HepG2 (cell line): ENCODE measurements at regions not wholly inside any gene's neighbourhood (a gene's known extent, or its start where the extent isn't known, plus 50 kb on each side); places are given as distances from the start of the nearest gene placed in this dataset.

ENCODE experiments used
- ATAC-seq: fragments of 200-7000 bp; cut with Tn5 transposase; 3 replicates; pipeline ENCODE4 v1.9.1; 2020; ENCODE audit warnings: mild to moderate bottlenecking, moderate library complexity
- BruUV-seq: library from RNA; stranded (reverse); fragments of 400-500 nt; replicated peaks from 2 replicates; lab custom pipeline; 2021; lab: Mats Ljungman, UMichigan
- CTCF ChIA-PET: fragments of 300-600 bp; formaldehyde crosslinking; extraction: SDS; loops from one replicate; lab custom pipeline; 2021; ENCODE audit warnings: low total read pairs, inconsistent platforms, low intra/inter-chr PET ratio; lab: Yijun Ruan, JAX
- POLR2A ChIA-PET: fragments of 350-600 bp; sonication (Branson Sonifier 250); formaldehyde crosslinking; loops from one replicate; lab custom pipeline; 2020; ENCODE audit warnings: antibody characterized with exemption, inconsistent platforms; lab: Yijun Ruan, JAX
- DNase-seq: peaks from one replicate; pipeline ENCODE4 v3.0.0-alpha.2; 2015; ENCODE audit warnings: low spot score
- FAIRE-seq: peaks from 3 replicates; lab custom pipeline; 2011; peaks lifted over from hg19 to GRCh38; lab: Jason Lieb, UNC
- H2AFZ ChIP-seq: one replicate; pipeline ENCODE4 v1.6.1; 2011; ENCODE audit warnings: low read length, inconsistent platforms
- H3K27ac ChIP-seq: fragments of 300-600 bp; 3 replicates; pipeline ENCODE4 v1.8.0; 2011; ENCODE audit warnings: mixed run types, mild to moderate bottlenecking, mixed read lengths, low read length, inconsistent platforms; ENCODE audit not compliant: insufficient read depth; ENCODE audit errors: extremely low read length
- H3K27me3 ChIP-seq, 2 experiments: fragments of 200-600 bp in 1 of 2; 2 replicates in 1 of 2; 3 replicates in 1 of 2; pipeline versions ENCODE4 v1.6.0 to v1.8.0; 2011; ENCODE audit warnings: low read length in 2 of 2, mild to moderate bottlenecking in 2 of 2, moderate library complexity in 2 of 2, inconsistent platforms in 1 of 2; ENCODE audit not compliant: insufficient read depth in 2 of 2, control insufficient read depth in 1 of 2
- H3K36me3 ChIP-seq, 2 experiments: fragments of 200-600 bp in 1 of 2; replicated peaks in 1 of 2; 2 replicates in 1 of 2; 3 replicates in 1 of 2; pipeline versions ENCODE4 v1.5.1 to v1.8.0; 2011; ENCODE audit warnings: low read length in 2 of 2, inconsistent platforms in 1 of 2; ENCODE audit not compliant: insufficient read depth in 2 of 2, control insufficient read depth in 1 of 2
- H3K4me1 ChIP-seq: 2 replicates; pipeline ENCODE4 v1.5.1; 2012; ENCODE audit warnings: low read length, inconsistent platforms; ENCODE audit not compliant: insufficient read depth
- H3K4me2 ChIP-seq: 2 replicates; pipeline ENCODE4 v1.6.0; 2011; ENCODE audit warnings: low read depth, low read length, inconsistent platforms
- H3K4me3 ChIP-seq, 3 experiments: fragments of 200-600 bp in 1 of 3; sonication (generic), shearing (Covaris generic) in 1 of 3; replicated peaks in 1 of 3; 2 replicates each; pipeline ENCODE4 v1.5.1; 2011 to 2016; ENCODE audit warnings: low read length in 3 of 3, inconsistent platforms in 2 of 3, low read depth in 2 of 3, mild to moderate bottlenecking in 2 of 3, control low read depth in 1 of 3, mixed read lengths in 1 of 3; ENCODE audit not compliant: insufficient read depth in 1 of 3
- H3K79me2 ChIP-seq: one replicate; pipeline ENCODE4 v1.6.1; 2011; ENCODE audit warnings: low read length, inconsistent platforms; ENCODE audit not compliant: insufficient read depth
- H3K9ac ChIP-seq: 2 replicates; pipeline ENCODE4 v1.6.0; 2011; ENCODE audit warnings: mild to moderate bottlenecking, low read depth, low read length, inconsistent platforms; ENCODE audit not compliant: insufficient read depth
- H3K9me3 ChIP-seq: 2 replicates; pipeline ENCODE4 v1.5.1; 2012; ENCODE audit warnings: mild to moderate bottlenecking, low read length
- H4K20me1 ChIP-seq: 2 replicates; pipeline ENCODE4 v1.6.0; 2011; ENCODE audit warnings: inconsistent platforms, mild to moderate bottlenecking, low read length, moderate library complexity; ENCODE audit not compliant: insufficient read depth
- CREB3 ChIP-seq: sonication (generic); formaldehyde crosslinking; IDR thresholded peaks from 2 replicates; pipeline ENCODE4 v1.5.0; 2020; ENCODE audit warnings: missing genetic modification reagents
- HDAC6 ChIP-seq: fragments of 200-600 bp; sonication (generic); IDR thresholded peaks from 2 replicates; pipeline ENCODE4 v1.7.0; 2017; ENCODE audit warnings: mild to moderate bottlenecking, antibody characterized with exemption, low read length, low read depth
- MYPOP ChIP-seq: sonication (generic); formaldehyde crosslinking; IDR thresholded peaks from 2 replicates; pipeline ENCODE4 v1.8.1; 2023; ENCODE audit warnings: mild to moderate bottlenecking, moderate library complexity, missing genetic modification reagents
- RBM39 ChIP-seq: fragments of 200-400 bp; formaldehyde crosslinking; IDR thresholded peaks from one replicate; pipeline ENCODE4 v1.6.1; 2018; ENCODE audit warnings: antibody characterized with exemption, mild to moderate bottlenecking, low read depth, low read length; ENCODE audit not compliant: poor library complexity, severe bottlenecking
- SNAPC2 ChIP-seq: sonication (generic); formaldehyde crosslinking; IDR thresholded peaks from 2 replicates; pipeline ENCODE4 v1.8.1; 2022; ENCODE audit warnings: mild to moderate bottlenecking, missing genetic modification reagents
- ZNF263 ChIP-seq: sonication (generic); formaldehyde crosslinking; IDR thresholded peaks from 2 replicates; pipeline ENCODE4 v1.4.0; 2020; ENCODE audit warnings: missing genetic modification reagents
- ZNF333 ChIP-seq: sonication (generic); formaldehyde crosslinking; IDR thresholded peaks from 2 replicates; pipeline ENCODE4 v1.4.0; 2020; ENCODE audit warnings: mild to moderate bottlenecking, missing genetic modification reagents, borderline replicate concordance
- ZNF781 ChIP-seq: sonication (generic); formaldehyde crosslinking; IDR thresholded peaks from 2 replicates; pipeline ENCODE4 v1.5.1; 2020; ENCODE audit warnings: borderline replicate concordance, mild to moderate bottlenecking, missing genetic modification reagents; ENCODE audit errors: not compliant biosample characterization
- ZNF788 ChIP-seq: sonication (generic); formaldehyde crosslinking; IDR thresholded peaks from 2 replicates; pipeline ENCODE4 v1.5.0; 2020; ENCODE audit warnings: mild to moderate bottlenecking, missing genetic modification reagents, borderline replicate concordance
- ZNF878 ChIP-seq: sonication (generic); formaldehyde crosslinking; IDR thresholded peaks from 2 replicates; pipeline ENCODE4 v1.8.1; 2023; ENCODE audit warnings: mild to moderate bottlenecking, missing genetic modification reagents, moderate library complexity
- WGBS: methylation state at CpG from one replicate; pipeline ENCODE4 v1.1.6; 2017; ENCODE audit warnings: low lambda C conversion rate; 5-methylcytosine and 5-hydroxymethylcytosine counted together
- in situ Hi-C: cut with HindIII; loops from 2 replicates; pipeline ENCODE4 v1.10.0; 2017; ENCODE audit warnings: low pct_unique_long_range_greater_than_20kb; ENCODE audit not compliant: extremely low pct_ligation_motif_present
- intact Hi-C: fragments of 100-400 bp; cut with micrococcal nuclease; formaldehyde crosslinking; loops from one replicate; pipeline ENCODE4 v1.10.0; 2022; ENCODE audit not compliant: unreplicated experiment
- TF ChIP-seq, protein P1 (sequence below): IDR thresholded peaks from 2 replicates; pipeline ENCODE4 v1.6.1; 2012; ENCODE audit warnings: low read length, improper control_type of control experiment
- TF ChIP-seq, protein P2 (sequence below): sonication (generic); formaldehyde crosslinking; IDR thresholded peaks from 2 replicates; pipeline ENCODE4 v1.5.0; 2020; ENCODE audit warnings: mild to moderate bottlenecking, missing genetic modification reagents
- TF ChIP-seq, protein P3 (sequence below): sonication (generic); formaldehyde crosslinking; IDR thresholded peaks from 2 replicates; pipeline ENCODE4 v1.8.1; 2022; ENCODE audit warnings: mild to moderate bottlenecking, missing genetic modification reagents

GRCh38 chr3:34016925-34017587 is 218.6 kb downstream of the PDCD6IP start:
- intact Hi-C loops (no loop called here), in situ Hi-C loops (loop anchor here (5.0 kb wide), 1 partner anchor 135 kb away; no protein-coding TSS in a partner anchor)
- WGBS: 54% methylated on average over 6 of the region's 6 CpGs
- DNase-seq (no peak), FAIRE-seq (no peak), ATAC-seq (no peak)
- H3K79me2 ChIP-seq: no peaks in the 10 kb centered on the region
- no peak overlapping the region for H3K4me3 ChIP-seq
- BruUV-seq: no TSS peak
- POLR2A ChIA-PET: no interaction called here
- H4K20me1 ChIP-seq: no peaks in the 10 kb centered on the region
- CTCF ChIA-PET: interaction anchor here (3.4 kb wide), 1 partner anchor 37 kb away, joined by 21 read pairs; no protein-coding TSS in a partner anchor
- H2AFZ ChIP-seq: no peak overlapping the region
- no peak overlapping the region for H3K27ac ChIP-seq
- no peak overlapping the region for H3K4me2 ChIP-seq
- no peaks in the 10 kb centered on the region for H3K27me3 ChIP-seq
- no peak overlapping the region for H3K9ac ChIP-seq
- peaks cover 28% of the 10 kb centered on the region for H3K4me1 ChIP-seq
- H3K36me3 ChIP-seq: no peaks in the 10 kb centered on the region
- no peaks in the 10 kb centered on the region for H3K9me3 ChIP-seq
- TF ChIP-seq, protein P1, sequence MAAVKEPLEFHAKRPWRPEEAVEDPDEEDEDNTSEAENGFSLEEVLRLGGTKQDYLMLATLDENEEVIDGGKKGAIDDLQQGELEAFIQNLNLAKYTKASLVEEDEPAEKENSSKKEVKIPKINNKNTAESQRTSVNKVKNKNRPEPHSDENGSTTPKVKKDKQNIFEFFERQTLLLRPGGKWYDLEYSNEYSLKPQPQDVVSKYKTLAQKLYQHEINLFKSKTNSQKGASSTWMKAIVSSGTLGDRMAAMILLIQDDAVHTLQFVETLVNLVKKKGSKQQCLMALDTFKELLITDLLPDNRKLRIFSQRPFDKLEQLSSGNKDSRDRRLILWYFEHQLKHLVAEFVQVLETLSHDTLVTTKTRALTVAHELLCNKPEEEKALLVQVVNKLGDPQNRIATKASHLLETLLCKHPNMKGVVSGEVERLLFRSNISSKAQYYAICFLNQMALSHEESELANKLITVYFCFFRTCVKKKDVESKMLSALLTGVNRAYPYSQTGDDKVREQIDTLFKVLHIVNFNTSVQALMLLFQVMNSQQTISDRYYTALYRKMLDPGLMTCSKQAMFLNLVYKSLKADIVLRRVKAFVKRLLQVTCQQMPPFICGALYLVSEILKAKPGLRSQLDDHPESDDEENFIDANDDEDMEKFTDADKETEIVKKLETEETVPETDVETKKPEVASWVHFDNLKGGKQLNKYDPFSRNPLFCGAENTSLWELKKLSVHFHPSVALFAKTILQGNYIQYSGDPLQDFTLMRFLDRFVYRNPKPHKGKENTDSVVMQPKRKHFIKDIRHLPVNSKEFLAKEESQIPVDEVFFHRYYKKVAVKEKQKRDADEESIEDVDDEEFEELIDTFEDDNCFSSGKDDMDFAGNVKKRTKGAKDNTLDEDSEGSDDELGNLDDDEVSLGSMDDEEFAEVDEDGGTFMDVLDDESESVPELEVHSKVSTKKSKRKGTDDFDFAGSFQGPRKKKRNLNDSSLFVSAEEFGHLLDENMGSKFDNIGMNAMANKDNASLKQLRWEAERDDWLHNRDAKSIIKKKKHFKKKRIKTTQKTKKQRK: no peak
- TF ChIP-seq ZNF878 (no peak), ZNF333 (CRISPR knock-in tag) (no peak), ZNF781 (CRISPR knock-in tag) (no peak), CREB3 (CRISPR knock-in tag) (no peak), ZNF788 (CRISPR knock-in tag) (no peak), MYPOP (CRISPR knock-in tag) (no peak), HDAC6 (no peak), SNAPC2 (CRISPR knock-in tag) (no peak), RBM39 (no peak), ZNF263 (CRISPR knock-in tag) (no peak)
- TF ChIP-seq, protein P2, sequence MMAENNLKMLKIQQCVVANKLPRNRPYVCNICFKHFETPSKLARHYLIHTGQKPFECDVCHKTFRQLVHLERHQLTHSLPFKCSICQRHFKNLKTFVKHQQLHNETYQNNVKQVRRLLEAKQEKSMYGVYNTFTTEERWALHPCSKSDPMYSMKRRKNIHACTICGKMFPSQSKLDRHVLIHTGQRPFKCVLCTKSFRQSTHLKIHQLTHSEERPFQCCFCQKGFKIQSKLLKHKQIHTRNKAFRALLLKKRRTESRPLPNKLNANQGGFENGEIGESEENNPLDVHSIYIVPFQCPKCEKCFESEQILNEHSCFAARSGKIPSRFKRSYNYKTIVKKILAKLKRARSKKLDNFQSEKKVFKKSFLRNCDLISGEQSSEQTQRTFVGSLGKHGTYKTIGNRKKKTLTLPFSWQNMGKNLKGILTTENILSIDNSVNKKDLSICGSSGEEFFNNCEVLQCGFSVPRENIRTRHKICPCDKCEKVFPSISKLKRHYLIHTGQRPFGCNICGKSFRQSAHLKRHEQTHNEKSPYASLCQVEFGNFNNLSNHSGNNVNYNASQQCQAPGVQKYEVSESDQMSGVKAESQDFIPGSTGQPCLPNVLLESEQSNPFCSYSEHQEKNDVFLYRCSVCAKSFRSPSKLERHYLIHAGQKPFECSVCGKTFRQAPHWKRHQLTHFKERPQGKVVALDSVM (CRISPR knock-in tag): no peak
- TF ChIP-seq, protein P3, sequence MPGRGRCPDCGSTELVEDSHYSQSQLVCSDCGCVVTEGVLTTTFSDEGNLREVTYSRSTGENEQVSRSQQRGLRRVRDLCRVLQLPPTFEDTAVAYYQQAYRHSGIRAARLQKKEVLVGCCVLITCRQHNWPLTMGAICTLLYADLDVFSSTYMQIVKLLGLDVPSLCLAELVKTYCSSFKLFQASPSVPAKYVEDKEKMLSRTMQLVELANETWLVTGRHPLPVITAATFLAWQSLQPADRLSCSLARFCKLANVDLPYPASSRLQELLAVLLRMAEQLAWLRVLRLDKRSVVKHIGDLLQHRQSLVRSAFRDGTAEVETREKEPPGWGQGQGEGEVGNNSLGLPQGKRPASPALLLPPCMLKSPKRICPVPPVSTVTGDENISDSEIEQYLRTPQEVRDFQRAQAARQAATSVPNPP (CRISPR knock-in tag): no peak
